Testis (tissue), 2 donors: ENCODE measurements at regions not wholly inside any gene's neighbourhood (a gene's known extent, or its start where the extent isn't known, plus 50 kb on each side); places are given as distances from the start of the nearest gene placed in this dataset.
"Not testable (repeated sequence)": the region's sequence is repeated elsewhere in the genome, so short reads cannot be mapped to it uniquely, and the experiment has no call there.

Experiments used
- DNase-seq: peaks from one replicate; pipeline ENCODE4 v3.0.0-alpha.2; 2019
- H3K27ac ChIP-seq, 2 donors: fragments of 200-600 bp; sonication (generic); one replicate each; pipeline ENCODE4 v1.5.1; 2019
- H3K27me3 ChIP-seq: fragments of 200-600 bp; sonication (generic); one replicate; pipeline ENCODE4 v1.5.1; 2019
- H3K36me3 ChIP-seq: fragments of 200-600 bp; sonication (generic); one replicate; pipeline ENCODE4 v1.5.1; 2017; ENCODE audit warnings: low read depth; ENCODE audit errors: missing control alignments
- H3K4me1 ChIP-seq: fragments of 200-600 bp; sonication (generic); one replicate; pipeline ENCODE4 v1.5.1; 2019
- H3K4me3 ChIP-seq, 2 donors: fragments of 200-600 bp; sonication (generic); one replicate each; pipeline ENCODE4 v1.5.1; 2017 to 2019
- H3K9me3 ChIP-seq: fragments of 200-600 bp; sonication (generic); one replicate; pipeline ENCODE4 v1.5.1; 2017
- POLR2A ChIP-seq: fragments of 450-650 bp; IDR thresholded peaks from one replicate; pipeline ENCODE4 v1.6.1; 2017; ENCODE audit warnings: antibody characterized with exemption, mild to moderate bottlenecking, moderate library complexity
- WGBS, 2 donors: methylation state at CpG; one replicate each; pipeline ENCODE4 v1.1.5; 2018; 5-methylcytosine and 5-hydroxymethylcytosine counted together
- intact Hi-C: fragments of 100-400 bp; cut with DNase I; formaldehyde crosslinking; loops from one replicate; pipeline ENCODE4 v1.15.1; 2023; ENCODE audit warnings: low total_unique reads
- TF ChIP-seq, protein P1 (sequence below), 3 experiments: fragments of 450-650 bp in 2 of 3; fragments of 200-600 bp in 1 of 3; sonication (generic) in 1 of 3; IDR thresholded peaks; one replicate each; pipeline ENCODE4 v1.5.1; 2016 to 2019; ENCODE audit warnings: antibody characterized with exemption in 3 of 3, mild to moderate bottlenecking in 2 of 3, moderate library complexity in 1 of 3

GRCh38 chr22:48069256-48069655, 1306.8 kb downstream of the TBC1D22A start:
- 96% methylated on average over 2 of the region's 2 CpGs for WGBS, 2 donors
- Histone ChIP-seq H3K9me3 (no peaks in the 10 kb centered on the region), H3K27me3 (no peaks in the 10 kb centered on the region), H3K36me3 (no peaks in the 10 kb centered on the region), H3K27ac (no peak overlapping the region), H3K4me1 (no peaks in the 10 kb centered on the region), H3K4me3 (no peak overlapping the region)
- DNase-seq: no peak
- intact Hi-C loops: no loop called here
- no peak for TF ChIP-seq POLR2A
- TF ChIP-seq, protein P1, sequence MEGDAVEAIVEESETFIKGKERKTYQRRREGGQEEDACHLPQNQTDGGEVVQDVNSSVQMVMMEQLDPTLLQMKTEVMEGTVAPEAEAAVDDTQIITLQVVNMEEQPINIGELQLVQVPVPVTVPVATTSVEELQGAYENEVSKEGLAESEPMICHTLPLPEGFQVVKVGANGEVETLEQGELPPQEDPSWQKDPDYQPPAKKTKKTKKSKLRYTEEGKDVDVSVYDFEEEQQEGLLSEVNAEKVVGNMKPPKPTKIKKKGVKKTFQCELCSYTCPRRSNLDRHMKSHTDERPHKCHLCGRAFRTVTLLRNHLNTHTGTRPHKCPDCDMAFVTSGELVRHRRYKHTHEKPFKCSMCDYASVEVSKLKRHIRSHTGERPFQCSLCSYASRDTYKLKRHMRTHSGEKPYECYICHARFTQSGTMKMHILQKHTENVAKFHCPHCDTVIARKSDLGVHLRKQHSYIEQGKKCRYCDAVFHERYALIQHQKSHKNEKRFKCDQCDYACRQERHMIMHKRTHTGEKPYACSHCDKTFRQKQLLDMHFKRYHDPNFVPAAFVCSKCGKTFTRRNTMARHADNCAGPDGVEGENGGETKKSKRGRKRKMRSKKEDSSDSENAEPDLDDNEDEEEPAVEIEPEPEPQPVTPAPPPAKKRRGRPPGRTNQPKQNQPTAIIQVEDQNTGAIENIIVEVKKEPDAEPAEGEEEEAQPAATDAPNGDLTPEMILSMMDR (IDR thresholded peaks at IDR 0.05): no peak

- DNase-seq: no peak
- Histone ChIP-seq H3K36me3 (no peaks in the 10 kb centered on the region), H3K4me3 (no peak overlapping the region), H3K27me3 (no peaks in the 10 kb centered on the region), H3K4me1 (no peaks in the 10 kb centered on the region), H3K27ac (no peak overlapping the region), H3K9me3 (no peaks in the 10 kb centered on the region)
- TF ChIP-seq, protein P1 (IDR thresholded peaks at IDR 0.05): no peak
- no peak for TF ChIP-seq POLR2A
- 84 to 87% methylated on average over 18 of the region's 18 CpGs for WGBS, 2 donors
- intact Hi-C loops: no loop called here
Measured at GRCh38 chr22:48068323-48068885, 1306.0 kb downstream of the TBC1D22A start.

DNA sequence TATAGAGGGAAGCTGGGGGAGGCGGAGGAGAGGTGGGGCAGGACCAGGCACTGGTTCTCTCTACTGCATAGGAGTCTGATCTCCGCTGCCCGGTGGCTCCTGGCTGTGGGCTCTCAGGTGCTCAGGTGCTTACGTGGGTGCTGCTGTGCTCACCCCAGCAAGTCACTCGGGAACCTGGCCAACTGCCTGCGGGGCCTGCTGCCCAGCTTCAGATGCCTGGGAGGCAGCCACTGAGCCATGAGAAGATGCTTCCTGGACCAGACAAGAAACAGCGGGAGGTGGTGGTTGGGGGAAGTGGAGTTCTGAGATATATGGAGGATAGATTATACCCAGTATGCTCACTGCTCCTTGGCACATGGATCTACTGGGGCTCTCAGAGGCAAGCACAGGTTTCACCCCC, 1303.4 kb downstream of the TBC1D22A start:
- no peak for TF ChIP-seq POLR2A
- TF ChIP-seq, protein P1 (IDR thresholded peaks at IDR 0.05): no peak
- Histone ChIP-seq H3K27ac (no peak overlapping the region), H3K4me1 (no peaks in the 10 kb centered on the region), H3K27me3 (no peaks in the 10 kb centered on the region), H3K4me3 (no peak overlapping the region), H3K9me3 (no peaks in the 10 kb centered on the region), H3K36me3 (no peaks in the 10 kb centered on the region)
- 83 to 87% methylated on average over 7 of the region's 7 CpGs for WGBS, 2 donors
- DNase-seq: no peak
- intact Hi-C loops: no loop called here

DNA sequence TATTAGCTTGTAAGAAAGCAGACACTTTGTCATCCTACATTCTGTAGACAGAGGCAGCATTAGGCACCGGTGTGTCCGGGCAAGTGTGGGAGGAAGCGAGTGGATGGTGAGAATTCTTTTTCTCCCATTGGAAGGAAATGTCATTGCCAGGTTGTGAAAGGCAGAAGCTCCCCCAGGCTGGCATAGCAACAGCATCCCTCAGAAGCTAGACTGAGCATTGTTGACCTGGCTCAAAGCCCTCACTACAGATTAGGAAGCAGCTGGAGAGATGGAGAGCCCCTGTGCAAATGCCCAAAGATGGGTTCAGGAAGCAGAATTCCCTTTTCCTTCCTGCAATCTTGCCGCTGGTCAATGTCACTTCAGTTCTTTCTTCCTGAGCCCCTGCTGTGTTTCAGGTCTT, 1299.3 kb downstream of the TBC1D22A start:
- WGBS, 2 donors: 47 to 77% methylated on average over 4 of the region's 4 CpGs
- TF ChIP-seq POLR2A: no peak
- TF ChIP-seq, protein P1 (IDR thresholded peaks at IDR 0.05): no peak
- Histone ChIP-seq H3K27me3 (no peaks in the 10 kb centered on the region), H3K36me3 (no peaks in the 10 kb centered on the region), H3K9me3 (no peaks in the 10 kb centered on the region), H3K27ac (no peak overlapping the region), H3K4me3 (no peak overlapping the region), H3K4me1 (no peaks in the 10 kb centered on the region)
- no peak for DNase-seq
- intact Hi-C loops: no loop called here

DNA sequence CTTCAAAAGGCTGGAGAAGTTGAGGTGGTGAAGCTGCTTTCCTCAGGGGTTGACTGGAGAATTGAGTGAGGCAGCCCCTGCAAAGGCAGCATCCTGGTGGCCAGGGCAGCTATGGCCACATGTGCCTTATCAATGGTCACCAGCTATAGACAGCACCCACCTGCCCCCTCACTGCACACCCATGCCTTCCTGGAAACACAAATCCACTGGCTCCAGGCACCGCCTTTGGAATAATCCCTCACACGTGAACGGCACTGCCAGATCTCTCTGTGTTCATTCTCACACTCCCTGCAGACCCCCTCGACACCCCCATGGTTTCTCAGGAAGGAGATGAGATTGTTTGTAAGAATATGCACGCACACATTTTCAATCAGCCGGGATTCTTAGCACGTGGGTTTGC, 1297.8 kb downstream of the TBC1D22A start:
- no peaks in the 10 kb centered on the region for H3K27me3 ChIP-seq
- TF ChIP-seq, protein P1 (IDR thresholded peaks at IDR 0.05): no peak
- H3K27ac ChIP-seq: no peak overlapping the region
- H3K9me3 ChIP-seq: no peaks in the 10 kb centered on the region
- no peak for DNase-seq
- intact Hi-C loops: no loop called here
- H3K36me3 ChIP-seq: no peaks in the 10 kb centered on the region
- H3K4me1 ChIP-seq: no peaks in the 10 kb centered on the region
- WGBS, 2 donors: 76 to 85% methylated on average over 7 of the region's 7 CpGs
- H3K4me3 ChIP-seq: no peak overlapping the region

DNA sequence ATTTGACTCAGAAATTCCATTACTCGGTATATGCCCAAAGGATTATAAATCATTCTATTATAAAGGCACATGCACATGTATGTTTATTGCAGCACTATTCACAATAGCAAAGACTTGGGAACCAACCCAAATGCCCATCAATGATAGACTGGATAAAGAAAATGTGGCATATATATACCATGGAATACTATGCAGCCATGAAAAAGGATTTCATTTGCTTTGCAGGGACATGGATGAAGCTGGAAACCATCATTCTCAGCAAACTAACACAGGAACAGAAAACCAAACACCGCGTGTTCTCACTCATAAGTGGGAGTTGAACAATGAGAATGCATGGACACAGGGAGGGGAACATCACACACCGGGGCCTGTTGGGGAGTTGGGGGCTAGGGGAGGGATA, 1297.1 kb downstream of the TBC1D22A start:
- H3K36me3 ChIP-seq, H3K9me3 ChIP-seq, DNase-seq, H3K4me1 ChIP-seq, H3K4me3 ChIP-seq, H3K27ac ChIP-seq, H3K27me3 ChIP-seq, intact Hi-C loops: not testable (repeated sequence)
- 95 to 99% methylated on average over 4 of the region's 4 CpGs for WGBS, 2 donors
